HepG2 (cell line): ENCODE measurements at regions not wholly inside any gene's neighbourhood (a gene's known extent, or its start where the extent isn't known, plus 50 kb on each side); places are given as distances from the start of the nearest gene placed in this dataset.

Experiments used
- ATAC-seq: fragments of 200-7000 bp; cut with Tn5 transposase; 3 replicates; pipeline ENCODE4 v1.9.1; 2020; ENCODE audit warnings: mild to moderate bottlenecking, moderate library complexity
- BruUV-seq: library from RNA; stranded (reverse); fragments of 400-500 nt; replicated peaks from 2 replicates; lab custom pipeline; 2021; lab: Mats Ljungman, UMichigan
- CTCF ChIA-PET: fragments of 300-600 bp; formaldehyde crosslinking; extraction: SDS; loops from one replicate; lab custom pipeline; 2021; ENCODE audit warnings: low total read pairs, inconsistent platforms, low intra/inter-chr PET ratio; lab: Yijun Ruan, JAX
- POLR2A ChIA-PET: fragments of 350-600 bp; sonication (Branson Sonifier 250); formaldehyde crosslinking; loops from one replicate; lab custom pipeline; 2020; ENCODE audit warnings: antibody characterized with exemption, inconsistent platforms; lab: Yijun Ruan, JAX
- DNase-seq: peaks from one replicate; pipeline ENCODE4 v3.0.0-alpha.2; 2015; ENCODE audit warnings: low spot score
- FAIRE-seq: peaks from 3 replicates; lab custom pipeline; 2011; peaks lifted over from hg19 to GRCh38; lab: Jason Lieb, UNC
- H2AFZ ChIP-seq: one replicate; pipeline ENCODE4 v1.6.1; 2011; ENCODE audit warnings: low read length, inconsistent platforms
- H3K27ac ChIP-seq: fragments of 300-600 bp; 3 replicates; pipeline ENCODE4 v1.8.0; 2011; ENCODE audit warnings: mixed run types, mild to moderate bottlenecking, mixed read lengths, low read length, inconsistent platforms; ENCODE audit not compliant: insufficient read depth; ENCODE audit errors: extremely low read length
- H3K27me3 ChIP-seq, 2 experiments: fragments of 200-600 bp in 1 of 2; 2 replicates in 1 of 2; 3 replicates in 1 of 2; pipeline versions ENCODE4 v1.6.0 to v1.8.0; 2011; ENCODE audit warnings: low read length in 2 of 2, mild to moderate bottlenecking in 2 of 2, moderate library complexity in 2 of 2, inconsistent platforms in 1 of 2; ENCODE audit not compliant: insufficient read depth in 2 of 2, control insufficient read depth in 1 of 2
- H3K36me3 ChIP-seq, 2 experiments: fragments of 200-600 bp in 1 of 2; replicated peaks in 1 of 2; 2 replicates in 1 of 2; 3 replicates in 1 of 2; pipeline versions ENCODE4 v1.5.1 to v1.8.0; 2011; ENCODE audit warnings: low read length in 2 of 2, inconsistent platforms in 1 of 2; ENCODE audit not compliant: insufficient read depth in 2 of 2, control insufficient read depth in 1 of 2
- H3K4me1 ChIP-seq: 2 replicates; pipeline ENCODE4 v1.5.1; 2012; ENCODE audit warnings: low read length, inconsistent platforms; ENCODE audit not compliant: insufficient read depth
- H3K4me2 ChIP-seq: 2 replicates; pipeline ENCODE4 v1.6.0; 2011; ENCODE audit warnings: low read depth, low read length, inconsistent platforms
- H3K4me3 ChIP-seq, 3 experiments: fragments of 200-600 bp in 1 of 3; sonication (generic), shearing (Covaris generic) in 1 of 3; replicated peaks in 1 of 3; 2 replicates each; pipeline ENCODE4 v1.5.1; 2011 to 2016; ENCODE audit warnings: low read length in 3 of 3, inconsistent platforms in 2 of 3, low read depth in 2 of 3, mild to moderate bottlenecking in 2 of 3, control low read depth in 1 of 3, mixed read lengths in 1 of 3; ENCODE audit not compliant: insufficient read depth in 1 of 3
- H3K79me2 ChIP-seq: one replicate; pipeline ENCODE4 v1.6.1; 2011; ENCODE audit warnings: low read length, inconsistent platforms; ENCODE audit not compliant: insufficient read depth
- H3K9ac ChIP-seq: 2 replicates; pipeline ENCODE4 v1.6.0; 2011; ENCODE audit warnings: mild to moderate bottlenecking, low read depth, low read length, inconsistent platforms; ENCODE audit not compliant: insufficient read depth
- H3K9me3 ChIP-seq: 2 replicates; pipeline ENCODE4 v1.5.1; 2012; ENCODE audit warnings: mild to moderate bottlenecking, low read length
- H4K20me1 ChIP-seq: 2 replicates; pipeline ENCODE4 v1.6.0; 2011; ENCODE audit warnings: inconsistent platforms, mild to moderate bottlenecking, low read length, moderate library complexity; ENCODE audit not compliant: insufficient read depth
- ATM ChIP-seq: fragments of 450-650 bp; IDR thresholded peaks from 2 replicates; pipeline ENCODE4 v1.7.1; 2017; ENCODE audit warnings: mild to moderate bottlenecking, borderline replicate concordance
- FOXP1 ChIP-seq, 2 experiments: fragments of 450-650 bp in 1 of 2; IDR thresholded peaks; 2 replicates each; pipeline ENCODE4 v1.6.1; 2017 to 2018; ENCODE audit warnings: antibody characterized with exemption in 1 of 2
- GLI4 ChIP-seq: sonication (generic); formaldehyde crosslinking; IDR thresholded peaks from 2 replicates; pipeline ENCODE4 v1.5.1; 2020; ENCODE audit warnings: missing genetic modification reagents, mild to moderate bottlenecking, moderate library complexity, borderline replicate concordance
- GMEB2 ChIP-seq: IDR thresholded peaks from 2 replicates; pipeline ENCODE4 v1.6.1; 2016; ENCODE audit warnings: missing biosample characterization, missing genetic modification reagents, low read depth
- GPBP1L1 ChIP-seq: sonication (generic); formaldehyde crosslinking; IDR thresholded peaks from 2 replicates; pipeline ENCODE4 v1.5.0; 2020; ENCODE audit warnings: mild to moderate bottlenecking, missing genetic modification reagents
- NFIC ChIP-seq: IDR thresholded peaks from 2 replicates; pipeline ENCODE4 v1.6.1; 2012; ENCODE audit warnings: mild to moderate bottlenecking, low read length, inconsistent platforms
- PBX2 ChIP-seq: IDR thresholded peaks from 2 replicates; pipeline ENCODE4 v1.6.1; 2016; ENCODE audit warnings: control low read depth
- STAG1 ChIP-seq: sonication (generic); formaldehyde crosslinking; IDR thresholded peaks from 2 replicates; pipeline ENCODE4 v1.4.0; 2020; ENCODE audit warnings: missing genetic modification reagents
- TARDBP ChIP-seq: sonication (generic); formaldehyde crosslinking; IDR thresholded peaks from 2 replicates; pipeline ENCODE4 v1.8.0; 2022; ENCODE audit warnings: mild to moderate bottlenecking, missing genetic modification reagents
- ZNF556 ChIP-seq: sonication (generic); formaldehyde crosslinking; IDR thresholded peaks from 2 replicates; pipeline ENCODE4 v1.4.0; 2020; ENCODE audit warnings: mild to moderate bottlenecking, missing genetic modification reagents, borderline replicate concordance
- ZNF570 ChIP-seq: sonication (generic); formaldehyde crosslinking; IDR thresholded peaks from 2 replicates; pipeline ENCODE4 v1.4.0; 2020; ENCODE audit warnings: mild to moderate bottlenecking, missing genetic modification reagents, borderline replicate concordance
- WGBS: methylation state at CpG from one replicate; pipeline ENCODE4 v1.1.6; 2017; ENCODE audit warnings: low lambda C conversion rate; 5-methylcytosine and 5-hydroxymethylcytosine counted together
- in situ Hi-C: cut with HindIII; loops from 2 replicates; pipeline ENCODE4 v1.10.0; 2017; ENCODE audit warnings: low pct_unique_long_range_greater_than_20kb; ENCODE audit not compliant: extremely low pct_ligation_motif_present
- intact Hi-C: fragments of 100-400 bp; cut with micrococcal nuclease; formaldehyde crosslinking; loops from one replicate; pipeline ENCODE4 v1.10.0; 2022; ENCODE audit not compliant: unreplicated experiment

- no peak for DNase-seq
- no peak for ATAC-seq
- H3K9me3 ChIP-seq, result no peaks in the 10 kb centered on the region
- ChIA-PET POLR2A (no interaction called here), CTCF (no interaction called here)
- no peaks in the 10 kb centered on the region for H3K4me1 ChIP-seq
- intact Hi-C loops (no loop called here), in situ Hi-C loops (no loop called here)
- BruUV-seq, result no TSS peak
- WGBS, result 21% methylated on average over 5 of the region's 5 CpGs
- no peak for FAIRE-seq
- no peak overlapping the region for H2AFZ ChIP-seq
- no peak overlapping the region for H3K27ac ChIP-seq
- H3K4me3 ChIP-seq, result no peak overlapping the region
- no peak overlapping the region for H3K4me2 ChIP-seq
- no peaks in the 10 kb centered on the region for H3K27me3 ChIP-seq
- no peaks in the 10 kb centered on the region for H3K79me2 ChIP-seq
- TF ChIP-seq PBX2 (CRISPR knock-in tag) (no peak), NFIC (no peak), ZNF556 (no peak), TARDBP (CRISPR knock-in tag) (no peak), GMEB2 (no peak), GPBP1L1 (CRISPR knock-in tag) (no peak), ZNF570 (CRISPR knock-in tag) (no peak), FOXP1 (IDR thresholded peaks at IDR 0.05) (no peak), FOXP1 (CRISPR knock-in tag; IDR thresholded peaks at IDR 0.05) (no peak), GLI4 (CRISPR knock-in tag) (no peak), ATM (no peak), STAG1 (CRISPR knock-in tag) (no peak)
- TF ChIP-seq, all 625 proteins: peak for 0
- no peak overlapping the region for H3K9ac ChIP-seq
- H3K36me3 ChIP-seq, result no peaks in the 10 kb centered on the region
- H4K20me1 ChIP-seq, result no peaks in the 10 kb centered on the region
Observed at GRCh38 chr4:137025484-137026059, 506.7 kb downstream of the PCDH18 start.
